Ovary (tissue), 7 donors: ENCODE measurements at regions not wholly inside any gene's neighbourhood (a gene's known extent, or its start where the extent isn't known, plus 50 kb on each side); places are given as distances from the start of the nearest gene placed in this dataset.

Experiments
- DNase-seq, 5 donors: peaks; one replicate each; pipeline ENCODE4 v3.0.0-alpha.2; 2019 to 2020
- H3K27ac ChIP-seq, 2 donors: fragments of 200-600 bp; one replicate each; pipeline versions ENCODE4 v1.5.1 to v1.8.0; 2019 to 2022
- H3K27me3 ChIP-seq: fragments of 200-600 bp; one replicate; pipeline ENCODE4 v1.8.0; 2022
- H3K36me3 ChIP-seq: fragments of 200-600 bp; sonication (generic); one replicate; pipeline ENCODE4 v1.5.1; 2019
- H3K4me1 ChIP-seq: one replicate; pipeline ENCODE4 v1.8.1; 2013; ENCODE audit warnings: mild to moderate bottlenecking, moderate library complexity; ENCODE audit not compliant: insufficient read depth
- H3K4me3 ChIP-seq: fragments of 200-600 bp; sonication (generic); one replicate; pipeline ENCODE4 v1.5.1; 2017
- H3K9me3 ChIP-seq, 2 donors: fragments of 200-600 bp in 1 of 2; sonication (generic) in 1 of 2; one replicate each; pipeline versions ENCODE4 v1.5.1 to v1.8.1; 2013 to 2019; ENCODE audit warnings: mild to moderate bottlenecking in 1 of 2, moderate library complexity in 1 of 2
- CTCF ChIP-seq, 3 donors: fragments of 450-650 bp in 2 of 3; fragments of 200-600 bp in 1 of 3; IDR thresholded peaks; one replicate each; pipeline versions ENCODE4 v1.5.1 to v1.8.0; 2016 to 2022; ENCODE audit warnings: antibody characterized with exemption in 3 of 3, mild to moderate bottlenecking in 1 of 3
- EP300 ChIP-seq: sonication (generic); formaldehyde crosslinking; IDR thresholded peaks from one replicate; pipeline ENCODE4 v1.6.1; 2017; ENCODE audit warnings: antibody characterized with exemption
- POLR2A ChIP-seq: fragments of 450-650 bp; IDR thresholded peaks from one replicate; pipeline ENCODE4 v1.6.1; 2017; ENCODE audit warnings: antibody characterized with exemption, mild to moderate bottlenecking, moderate library complexity
- WGBS, 3 donors: extraction: QIAGEN DNeasy Blood & Tissue Kit in 1 of 3; methylation state at CpG; one replicate each; pipeline versions ENCODE4 v1.1.5 to v1.1.7; 2013 to 2017; 5-methylcytosine and 5-hydroxymethylcytosine counted together
- intact Hi-C, 4 donors: fragments of 100-400 bp; cut with DNase I; formaldehyde crosslinking; loops; one replicate each; pipeline versions ENCODE4 v1.11.0 to v1.15.1; 2022 to 2023
- donor health status: DM: no; HTN: no; CAD: no; lungs with moderate emphysema.
- donor health status: DM: no; HTN: no; CAD: no.
- donor health status: Bipolar disorder and iron deficiency.
- donor health status: DM: no; HTN: no; CAD: no.
- donor health status: DM: yes; HTN: yes; CAD: no.

- TF ChIP-seq CTCF (IDR thresholded peaks at IDR 0.05) (no peak), POLR2A (no peak), EP300 (no peak)
- no peak overlapping the region for H3K27ac ChIP-seq
- no peak for DNase-seq
- H3K9me3 ChIP-seq = no peaks in the 10 kb centered on the region
- no peaks in the 10 kb centered on the region for H3K27me3 ChIP-seq
- no peaks in the 10 kb centered on the region for H3K4me1 ChIP-seq
- WGBS, 3 donors = 94 to 97% (median 96%) methylated on average over 3 of the region's 3 CpGs
- intact Hi-C loops = no loop called here
- H3K36me3 ChIP-seq = no peaks in the 10 kb centered on the region
- H3K4me3 ChIP-seq = no peak overlapping the region
Observed at GRCh38 chr16:65604771-65605170, 482.9 kb upstream of the CDH11 start.

- no peak overlapping the region for H3K4me3 ChIP-seq
- intact Hi-C loops = no loop called here
- no peaks in the 10 kb centered on the region for H3K27me3 ChIP-seq
- TF ChIP-seq EP300 (no peak), CTCF (IDR thresholded peaks at IDR 0.05) (no peak), POLR2A (no peak)
- 61 to 79% (median 72%) methylated on average over 3 of the region's 3 CpGs for WGBS, 3 donors
- H3K4me1 ChIP-seq = no peaks in the 10 kb centered on the region
- DNase-seq = no peak
- H3K9me3 ChIP-seq = no peaks in the 10 kb centered on the region
- no peak overlapping the region for H3K27ac ChIP-seq
- H3K36me3 ChIP-seq = no peaks in the 10 kb centered on the region
Observed at GRCh38 chr16:65601781-65602180, 479.9 kb upstream of the CDH11 start.

- Histone ChIP-seq H3K9me3 (no peaks in the 10 kb centered on the region), H3K4me3 (no peak overlapping the region), H3K36me3 (no peaks in the 10 kb centered on the region), H3K27me3 (no peaks in the 10 kb centered on the region), H3K27ac (no peak overlapping the region), H3K4me1 (no peaks in the 10 kb centered on the region)
- no peak for DNase-seq
- WGBS, 3 donors = 92 to 99% (median 95%) methylated on average over 3 of the region's 3 CpGs
- TF ChIP-seq POLR2A (no peak), EP300 (no peak), CTCF (IDR thresholded peaks at IDR 0.05) (no peak)
- intact Hi-C loops = no loop called here
Observed at GRCh38 chr16:65600629-65601028, 478.8 kb upstream of the CDH11 start.

GRCh38 chr16:65600046-65600445, 478.2 kb upstream of the CDH11 start:
- Histone ChIP-seq H3K4me3 (no peak overlapping the region), H3K36me3 (no peaks in the 10 kb centered on the region), H3K27me3 (no peaks in the 10 kb centered on the region), H3K27ac (no peak overlapping the region), H3K9me3 (no peaks in the 10 kb centered on the region), H3K4me1 (no peaks in the 10 kb centered on the region)
- no peak for TF ChIP-seq EP300
- no peak for TF ChIP-seq POLR2A
- no peak for TF ChIP-seq CTCF (IDR thresholded peaks at IDR 0.05)
- DNase-seq = no peak
- 73 to 94% (median 87%) methylated on average over 4 of the region's 4 CpGs for WGBS, 3 donors
- intact Hi-C loops = no loop called here

- no peaks in the 10 kb centered on the region for H3K36me3 ChIP-seq
- H3K4me1 ChIP-seq = no peaks in the 10 kb centered on the region
- intact Hi-C loops = no loop called here
- no peaks in the 10 kb centered on the region for H3K9me3 ChIP-seq
- no peaks in the 10 kb centered on the region for H3K27me3 ChIP-seq
- no peak overlapping the region for H3K4me3 ChIP-seq
- 89 to 96% (median 95%) methylated on average over 3 of the region's 3 CpGs for WGBS, 3 donors
- DNase-seq = no peak
- no peak overlapping the region for H3K27ac ChIP-seq
- TF ChIP-seq EP300 (no peak), POLR2A (no peak), CTCF (IDR thresholded peaks at IDR 0.05) (no peak)
Observed at GRCh38 chr16:65598621-65599020, 476.8 kb upstream of the CDH11 start.
